ENCODE measurements at regions not wholly inside any gene's neighbourhood (a gene's known extent, or its start where the extent isn't known, plus 50 kb on each side); places are given as distances from the start of the nearest gene placed in this dataset.
"Not testable (repeated sequence)": the region's sequence is repeated elsewhere in the genome, so short reads cannot be mapped to it uniquely, and the experiment has no call there.

- TF ChIP-seq YY1 (IDR thresholded peaks at IDR 0.05; ENCODE audit: borderline replicate concordance in 1 of 3, control insufficient read depth in 1 of 3, extremely low read depth in 1 of 3, insufficient read depth in 3 of 3, insufficient read length in 1 of 3, insufficient replicate concordance in 2 of 3, low read depth in 1 of 3, low read length in 2 of 3); ELF1 (tag; IDR thresholded peaks at IDR 0.05); ESRRA (IDR thresholded peaks at IDR 0.05; ENCODE audit: borderline replicate concordance, low read depth); RFX7 (CRISPR knock-in tag; IDR thresholded peaks at IDR 0.05); CHD7 (IDR thresholded peaks at IDR 0.05; ENCODE audit: low read depth, low read length); CREM (IDR thresholded peaks at IDR 0.05; ENCODE audit: low read depth); CTCF (IDR thresholded peaks at IDR 0.05 in 2 of 3, conservative IDR thresholded peaks at IDR 0.05 in 1 of 3; ENCODE audit: insufficient read depth in 2 of 3, low read depth in 1 of 3, low read length in 3 of 3); POLR2A (conservative IDR thresholded peaks at IDR 0.05); ZNF407 (IDR thresholded peaks at IDR 0.05; ENCODE audit: low read depth); TAF1 (IDR thresholded peaks at IDR 0.05; ENCODE audit: control insufficient read depth, extremely low read depth, insufficient read depth, low read length, severe bottlenecking): not testable (repeated sequence)
- peak; percentile 82 to 91 for TF ChIP-seq KDM1A (IDR thresholded peaks at IDR 0.05)
- peak; percentile 29 for TF ChIP-seq PHF20 (IDR thresholded peaks at IDR 0.05; ENCODE audit: partially characterized antibody)
Observed at GRCh38 chr3:24572409-24572808, 77.8 kb upstream of the THRB start.

All from K562 (cell line).